ENCODE measurements at regions not wholly inside any gene's neighbourhood (a gene's known extent, or its start where the extent isn't known, plus 50 kb on each side); places are given as distances from the start of the nearest gene placed in this dataset.
"Not testable (repeated sequence)": the region's sequence is repeated elsewhere in the genome, so short reads cannot be mapped to it uniquely, and the experiment has no call there.

GRCh38 chr2:239803102-239803765 is 221.9 kb downstream of the NDUFA10 start:
- no peak for DNase-seq (ENCODE audit: low read depth)

- DNase-seq (ENCODE audit: low read depth): no peak
Measured at GRCh38 chr2:239802185-239802649, 222.9 kb downstream of the NDUFA10 start.

- DNase-seq (ENCODE audit: low read depth): no peak
Measured at GRCh38 chr2:239801404-239802184, 223.5 kb downstream of the NDUFA10 start.

GRCh38 chr2:239800785-239801386 is 224.3 kb downstream of the NDUFA10 start:
- DNase-seq (ENCODE audit: low read depth): no peak

GRCh38 chr2:239797316-239797715 is 227.8 kb downstream of the NDUFA10 start:
- no peak for DNase-seq (ENCODE audit: low read depth)

GRCh38 chr2:239795761-239796160 is 229.4 kb downstream of the NDUFA10 start:
- DNase-seq (ENCODE audit: low read depth): not testable (repeated sequence)

GRCh38 chr2:239793836-239794235 is 231.3 kb downstream of the NDUFA10 start:
- no peak for DNase-seq (ENCODE audit: low read depth)

GRCh38 chr2:239793086-239793485 is 232.1 kb downstream of the NDUFA10 start:
- no peak for DNase-seq (ENCODE audit: low read depth)

GRCh38 chr2:239792405-239793084 is 232.6 kb downstream of the NDUFA10 start:
- DNase-seq (ENCODE audit: low read depth): no peak

- DNase-seq (ENCODE audit: low read depth): no peak
Measured at GRCh38 chr2:239791526-239792404, 233.4 kb downstream of the NDUFA10 start.

- no peak for DNase-seq (ENCODE audit: low read depth)
Measured at GRCh38 chr2:239790721-239791120, 234.4 kb downstream of the NDUFA10 start.

- DNase-seq (ENCODE audit: low read depth): no peak
Measured at GRCh38 chr2:239790313-239790712, 234.8 kb downstream of the NDUFA10 start.

- DNase-seq (ENCODE audit: low read depth): no peak
Measured at GRCh38 chr2:239789711-239790110, 235.4 kb downstream of the NDUFA10 start.

GRCh38 chr2:239788576-239789098 is 236.5 kb downstream of the NDUFA10 start:
- no peak for DNase-seq (ENCODE audit: low read depth)

- no peak for DNase-seq (ENCODE audit: low read depth)
Measured at GRCh38 chr2:239787538-239788050, 237.5 kb downstream of the NDUFA10 start.

- no peak for DNase-seq (ENCODE audit: low read depth)
Measured at GRCh38 chr2:239786791-239787190, 238.4 kb downstream of the NDUFA10 start.

- no peak for DNase-seq (ENCODE audit: low read depth)
Measured at GRCh38 chr2:239781454-239781853, 243.7 kb downstream of the NDUFA10 start.

GRCh38 chr2:239780236-239780994 is 244.7 kb downstream of the NDUFA10 start:
- DNase-seq (ENCODE audit: low read depth): no peak

- DNase-seq (ENCODE audit: low read depth): no peak
Measured at GRCh38 chr2:239779584-239779983, 245.6 kb downstream of the NDUFA10 start.

Measured in stimulated activated CD8-positive, alpha-beta memory T cell treated with anti-CD3 and anti-CD28 coated beads, Interleukin-15, amount 100 ng/mL, for 24 hours (primary cell).